ENCODE measurements at regions not wholly inside any gene's neighbourhood (a gene's known extent, or its start where the extent isn't known, plus 50 kb on each side); places are given as distances from the start of the nearest gene placed in this dataset.

- no peak for TF ChIP-seq TCF12 (IDR thresholded peaks at IDR 0.05; ENCODE audit: low read depth)
Measured at GRCh38 chr13:64725492-64725891, 2504.6 kb downstream of the PCDH9 start.

GRCh38 chr13:64723724-64724123 lies 2506.4 kb downstream of the PCDH9 start:
- TF ChIP-seq TCF12 (IDR thresholded peaks at IDR 0.05; ENCODE audit: low read depth) = peak; percentile 46; the same call in 1 of the 2 replicates
- TF ChIP-seq EP300 (IDR thresholded peaks at IDR 0.05; ENCODE audit: borderline replicate concordance) = peak; percentile 65; the same call in 1 of the 2 replicates
- no peak for TF ChIP-seq TAF1 (IDR thresholded peaks at IDR 0.05; ENCODE audit: low read depth)
- 0 out of 2 replicates have a peak, but pooled peaks have one; percentile 41 for TF ChIP-seq CEBPB (IDR thresholded peaks at IDR 0.05)
- TF ChIP-seq RAD21 (IDR thresholded peaks at IDR 0.05; ENCODE audit: low read depth) = no peak
- peak; percentile 46; the same call in 1 of the 2 replicates for TF ChIP-seq FOXM1 (IDR thresholded peaks at IDR 0.05; ENCODE audit: borderline replicate concordance, low read depth)
- no peak for TF ChIP-seq CREB1 (IDR thresholded peaks at IDR 0.05; ENCODE audit: low read depth)
- peak; percentile 92 for TF ChIP-seq TEAD4 (IDR thresholded peaks at IDR 0.05)

GRCh38 chr13:64718116-64718515 lies 2512.0 kb downstream of the PCDH9 start:
- no peak for TF ChIP-seq EGR1 (IDR thresholded peaks at IDR 0.05)
- TF ChIP-seq MAX (IDR thresholded peaks at IDR 0.05) = no peak
- no peak for TF ChIP-seq FOXM1 (IDR thresholded peaks at IDR 0.05; ENCODE audit: borderline replicate concordance, low read depth)
- TF ChIP-seq, protein P1, sequence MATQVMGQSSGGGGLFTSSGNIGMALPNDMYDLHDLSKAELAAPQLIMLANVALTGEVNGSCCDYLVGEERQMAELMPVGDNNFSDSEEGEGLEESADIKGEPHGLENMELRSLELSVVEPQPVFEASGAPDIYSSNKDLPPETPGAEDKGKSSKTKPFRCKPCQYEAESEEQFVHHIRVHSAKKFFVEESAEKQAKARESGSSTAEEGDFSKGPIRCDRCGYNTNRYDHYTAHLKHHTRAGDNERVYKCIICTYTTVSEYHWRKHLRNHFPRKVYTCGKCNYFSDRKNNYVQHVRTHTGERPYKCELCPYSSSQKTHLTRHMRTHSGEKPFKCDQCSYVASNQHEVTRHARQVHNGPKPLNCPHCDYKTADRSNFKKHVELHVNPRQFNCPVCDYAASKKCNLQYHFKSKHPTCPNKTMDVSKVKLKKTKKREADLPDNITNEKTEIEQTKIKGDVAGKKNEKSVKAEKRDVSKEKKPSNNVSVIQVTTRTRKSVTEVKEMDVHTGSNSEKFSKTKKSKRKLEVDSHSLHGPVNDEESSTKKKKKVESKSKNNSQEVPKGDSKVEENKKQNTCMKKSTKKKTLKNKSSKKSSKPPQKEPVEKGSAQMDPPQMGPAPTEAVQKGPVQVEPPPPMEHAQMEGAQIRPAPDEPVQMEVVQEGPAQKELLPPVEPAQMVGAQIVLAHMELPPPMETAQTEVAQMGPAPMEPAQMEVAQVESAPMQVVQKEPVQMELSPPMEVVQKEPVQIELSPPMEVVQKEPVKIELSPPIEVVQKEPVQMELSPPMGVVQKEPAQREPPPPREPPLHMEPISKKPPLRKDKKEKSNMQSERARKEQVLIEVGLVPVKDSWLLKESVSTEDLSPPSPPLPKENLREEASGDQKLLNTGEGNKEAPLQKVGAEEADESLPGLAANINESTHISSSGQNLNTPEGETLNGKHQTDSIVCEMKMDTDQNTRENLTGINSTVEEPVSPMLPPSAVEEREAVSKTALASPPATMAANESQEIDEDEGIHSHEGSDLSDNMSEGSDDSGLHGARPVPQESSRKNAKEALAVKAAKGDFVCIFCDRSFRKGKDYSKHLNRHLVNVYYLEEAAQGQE (IDR thresholded peaks at IDR 0.05; ENCODE audit: low read depth) = no peak
- no peak for TF ChIP-seq CREB1 (IDR thresholded peaks at IDR 0.05; ENCODE audit: low read depth)
- no peak for TF ChIP-seq YY1 (IDR thresholded peaks at IDR 0.05; ENCODE audit: low read depth)
- TF ChIP-seq EP300 (IDR thresholded peaks at IDR 0.05; ENCODE audit: borderline replicate concordance) = no peak
- no peak for TF ChIP-seq RAD21 (IDR thresholded peaks at IDR 0.05; ENCODE audit: low read depth)

DNA sequence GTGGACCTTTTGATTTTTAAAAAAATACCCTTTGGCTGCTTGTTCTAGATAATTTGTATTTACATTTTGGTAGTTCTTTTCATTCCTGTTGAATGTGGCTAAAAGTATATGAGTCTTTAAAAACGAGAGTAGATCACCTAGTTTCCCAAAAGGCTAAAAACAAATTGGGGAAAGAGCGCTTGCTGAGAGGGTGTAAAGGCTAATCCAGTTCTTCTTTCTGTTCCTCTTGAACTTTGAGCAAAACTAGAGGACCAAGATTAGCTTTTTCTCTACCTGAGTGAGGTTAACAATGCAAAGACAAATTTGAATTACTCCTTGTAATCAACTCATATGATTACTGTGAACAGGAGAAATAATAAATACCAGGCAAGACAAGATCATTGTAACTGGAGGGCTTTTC lies 2513.2 kb downstream of the PCDH9 start:
- no peak for TF ChIP-seq CEBPB (IDR thresholded peaks at IDR 0.05)
- TF ChIP-seq MAX (IDR thresholded peaks at IDR 0.05) = no peak
- no peak for TF ChIP-seq FOXM1 (IDR thresholded peaks at IDR 0.05; ENCODE audit: borderline replicate concordance, low read depth)
- no peak for TF ChIP-seq TCF12 (IDR thresholded peaks at IDR 0.05; ENCODE audit: low read depth)
- TF ChIP-seq, protein P2, sequence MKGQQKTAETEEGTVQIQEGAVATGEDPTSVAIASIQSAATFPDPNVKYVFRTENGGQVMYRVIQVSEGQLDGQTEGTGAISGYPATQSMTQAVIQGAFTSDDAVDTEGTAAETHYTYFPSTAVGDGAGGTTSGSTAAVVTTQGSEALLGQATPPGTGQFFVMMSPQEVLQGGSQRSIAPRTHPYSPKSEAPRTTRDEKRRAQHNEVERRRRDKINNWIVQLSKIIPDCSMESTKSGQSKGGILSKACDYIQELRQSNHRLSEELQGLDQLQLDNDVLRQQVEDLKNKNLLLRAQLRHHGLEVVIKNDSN (IDR thresholded peaks at IDR 0.05) = no peak
- TF ChIP-seq EP300 (IDR thresholded peaks at IDR 0.05; ENCODE audit: borderline replicate concordance) = no peak
- no peak for TF ChIP-seq EGR1 (IDR thresholded peaks at IDR 0.05)
- TF ChIP-seq ZBTB7A (IDR thresholded peaks at IDR 0.05; ENCODE audit: low read depth) = no peak
- TF ChIP-seq YY1 (IDR thresholded peaks at IDR 0.05; ENCODE audit: low read depth) = no peak
- TF ChIP-seq, protein P1 (IDR thresholded peaks at IDR 0.05; ENCODE audit: low read depth) = no peak

GRCh38 chr13:64709079-64709478 lies 2521.1 kb downstream of the PCDH9 start:
- no peak for TF ChIP-seq ZBTB7A (IDR thresholded peaks at IDR 0.05; ENCODE audit: low read depth)
- no peak for TF ChIP-seq TAF1 (IDR thresholded peaks at IDR 0.05; ENCODE audit: low read depth)
- TF ChIP-seq EP300 (IDR thresholded peaks at IDR 0.05; ENCODE audit: borderline replicate concordance) = no peak
- TF ChIP-seq TCF12 (IDR thresholded peaks at IDR 0.05; ENCODE audit: low read depth) = no peak
- no peak for TF ChIP-seq FOXM1 (IDR thresholded peaks at IDR 0.05; ENCODE audit: borderline replicate concordance, low read depth)
- TF ChIP-seq TEAD4 (IDR thresholded peaks at IDR 0.05) = no peak
- TF ChIP-seq MAX (IDR thresholded peaks at IDR 0.05) = no peak
- TF ChIP-seq NFIC (IDR thresholded peaks at IDR 0.05) = no peak
- TF ChIP-seq EGR1 (IDR thresholded peaks at IDR 0.05) = no peak
- TF ChIP-seq RAD21 (IDR thresholded peaks at IDR 0.05; ENCODE audit: low read depth) = no peak
- TF ChIP-seq, protein P1 (IDR thresholded peaks at IDR 0.05; ENCODE audit: low read depth) = no peak
- TF ChIP-seq CREB1 (IDR thresholded peaks at IDR 0.05; ENCODE audit: low read depth) = no peak
- TF ChIP-seq CEBPB (IDR thresholded peaks at IDR 0.05) = no peak
